SK-N-SH (cell line): ENCODE measurements at regions not wholly inside any gene's neighbourhood (a gene's known extent, or its start where the extent isn't known, plus 50 kb on each side); places are given as distances from the start of the nearest gene placed in this dataset.

Experiments
- ELF1 ChIP-seq: IDR thresholded peaks from 2 replicates; pipeline ENCODE4 v1.4.0; 2012
- EZH2phosphoT487 ChIP-seq: fragments of 200-600 bp; sonication (generic); IDR thresholded peaks from 2 replicates; pipeline ENCODE4 v1.6.1; 2017; ENCODE audit warnings: low read depth, mixed run types, mild to moderate bottlenecking, antibody characterized with exemption, moderate library complexity, borderline replicate concordance
- FOXJ3 ChIP-seq: sonication (generic); formaldehyde crosslinking; IDR thresholded peaks from 2 replicates; pipeline ENCODE4 v1.5.1; 2020; ENCODE audit warnings: mild to moderate bottlenecking, missing genetic modification reagents
- GABPA ChIP-seq: IDR thresholded peaks from 2 replicates; pipeline ENCODE4 v1.4.0; 2012; ENCODE audit warnings: low read depth, mild to moderate bottlenecking
- MXI1 ChIP-seq: IDR thresholded peaks from 2 replicates; pipeline ENCODE4 v1.6.1; 2012; ENCODE audit warnings: mild to moderate bottlenecking, low read depth, low read length, improper control_type of control experiment
- NFIC ChIP-seq: IDR thresholded peaks from 2 replicates; pipeline ENCODE4 v1.4.0; 2012; ENCODE audit warnings: borderline replicate concordance
- POLR2AphosphoS5 ChIP-seq: IDR thresholded peaks from 2 replicates; pipeline ENCODE4 v1.6.1; 2012; ENCODE audit warnings: low read depth, low read length
- REST ChIP-seq: IDR thresholded peaks from 2 replicates; pipeline ENCODE4 v1.6.1; 2012; ENCODE audit warnings: mild to moderate bottlenecking, low read depth, low read length, moderate library complexity
- RFX5 ChIP-seq: IDR thresholded peaks from 2 replicates; pipeline ENCODE4 v1.6.1; 2012; ENCODE audit warnings: mild to moderate bottlenecking, improper control_type of control experiment, low read length
- TEAD4 ChIP-seq: IDR thresholded peaks from 2 replicates; pipeline ENCODE4 v1.4.0; 2012; ENCODE audit warnings: mild to moderate bottlenecking, borderline replicate concordance; ENCODE audit not compliant: insufficient read depth
- YY1 ChIP-seq: IDR thresholded peaks from 2 replicates; pipeline ENCODE4 v1.4.0; 2012; ENCODE audit warnings: low read depth, mild to moderate bottlenecking
- TF ChIP-seq, protein P1 (sequence below): fragments of 200-600 bp; sonication (generic); IDR thresholded peaks from 2 replicates; pipeline ENCODE4 v1.6.1; 2017; ENCODE audit warnings: antibody characterized with exemption, mild to moderate bottlenecking, moderate library complexity

- TF ChIP-seq POLR2AphosphoS5 (no peak), NFIC (no peak), REST (no peak), RFX5 (no peak), YY1 (no peak), ELF1 (no peak), TEAD4 (no peak), EZH2phosphoT487 (no peak), GABPA (no peak), MXI1 (no peak), FOXJ3 (CRISPR knock-in tag) (no peak)
- TF ChIP-seq, protein P1, sequence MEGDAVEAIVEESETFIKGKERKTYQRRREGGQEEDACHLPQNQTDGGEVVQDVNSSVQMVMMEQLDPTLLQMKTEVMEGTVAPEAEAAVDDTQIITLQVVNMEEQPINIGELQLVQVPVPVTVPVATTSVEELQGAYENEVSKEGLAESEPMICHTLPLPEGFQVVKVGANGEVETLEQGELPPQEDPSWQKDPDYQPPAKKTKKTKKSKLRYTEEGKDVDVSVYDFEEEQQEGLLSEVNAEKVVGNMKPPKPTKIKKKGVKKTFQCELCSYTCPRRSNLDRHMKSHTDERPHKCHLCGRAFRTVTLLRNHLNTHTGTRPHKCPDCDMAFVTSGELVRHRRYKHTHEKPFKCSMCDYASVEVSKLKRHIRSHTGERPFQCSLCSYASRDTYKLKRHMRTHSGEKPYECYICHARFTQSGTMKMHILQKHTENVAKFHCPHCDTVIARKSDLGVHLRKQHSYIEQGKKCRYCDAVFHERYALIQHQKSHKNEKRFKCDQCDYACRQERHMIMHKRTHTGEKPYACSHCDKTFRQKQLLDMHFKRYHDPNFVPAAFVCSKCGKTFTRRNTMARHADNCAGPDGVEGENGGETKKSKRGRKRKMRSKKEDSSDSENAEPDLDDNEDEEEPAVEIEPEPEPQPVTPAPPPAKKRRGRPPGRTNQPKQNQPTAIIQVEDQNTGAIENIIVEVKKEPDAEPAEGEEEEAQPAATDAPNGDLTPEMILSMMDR, result no peak
Measured at GRCh38 chr4:156029691-156030090, 76.0 kb upstream of the CTSO start.
